ENCODE measurements at regions not wholly inside any gene's neighbourhood (a gene's known extent, or its start where the extent isn't known, plus 50 kb on each side); places are given as distances from the start of the nearest gene placed in this dataset.
"Not testable (repeated sequence)": the region's sequence is repeated elsewhere in the genome, so short reads cannot be mapped to it uniquely, and the experiment has no call there.

- no peak overlapping the region for H3K4me3 Mint-ChIP-seq
- no peaks in the 10 kb centered on the region for H3K4me1 Mint-ChIP-seq
- DNase-seq = no peak
- no peaks in the 10 kb centered on the region for H3K36me3 Mint-ChIP-seq (ENCODE audit: low read depth)
- ChIA-PET CTCF (no interaction called here), POLR2A (no interaction called here)
- H3K9me3 Mint-ChIP-seq = peaks cover 5% of the 10 kb centered on the region
- no peaks in the 10 kb centered on the region for H3K27me3 Mint-ChIP-seq
- no peak overlapping the region for H3K27ac Mint-ChIP-seq
Measured at GRCh38 chr2:6186332-6187151, 494.4 kb downstream of the SOX11 start.

- no peaks in the 10 kb centered on the region for H3K27me3 Mint-ChIP-seq
- H3K36me3 Mint-ChIP-seq (ENCODE audit: low read depth) = no peaks in the 10 kb centered on the region
- H3K4me1 Mint-ChIP-seq = no peaks in the 10 kb centered on the region
- DNase-seq = no peak
- peaks cover 3% of the 10 kb centered on the region for H3K9me3 Mint-ChIP-seq
- ChIA-PET POLR2A (no interaction called here), CTCF (no interaction called here)
- H3K27ac Mint-ChIP-seq = no peak overlapping the region
- no peak overlapping the region for H3K4me3 Mint-ChIP-seq
Measured at GRCh38 chr2:6196449-6196848, 504.3 kb downstream of the SOX11 start.

- H3K4me3 Mint-ChIP-seq; H3K27ac Mint-ChIP-seq; H3K9me3 Mint-ChIP-seq; H3K27me3 Mint-ChIP-seq; H3K4me1 Mint-ChIP-seq; CTCF ChIA-PET; DNase-seq; H3K36me3 Mint-ChIP-seq (ENCODE audit: low read depth); POLR2A ChIA-PET: not testable (repeated sequence)
Measured at GRCh38 chr2:6198370-6198919, 506.3 kb downstream of the SOX11 start.

GRCh38 chr2:6202756-6203155 lies 510.6 kb downstream of the SOX11 start:
- CTCF ChIA-PET = no interaction called here
- Mint-ChIP-seq H3K9me3 (peaks cover 7% of the 10 kb centered on the region), H3K36me3 (ENCODE audit: low read depth) (no peaks in the 10 kb centered on the region), H3K4me1 (no peaks in the 10 kb centered on the region), H3K27me3 (no peaks in the 10 kb centered on the region), H3K27ac (no peak overlapping the region), H3K4me3 (no peak overlapping the region)
- POLR2A ChIA-PET = no interaction called here
- no peak for DNase-seq

- H3K27me3 Mint-ChIP-seq = no peaks in the 10 kb centered on the region
- H3K4me1 Mint-ChIP-seq = no peaks in the 10 kb centered on the region
- ChIA-PET CTCF (no interaction called here), POLR2A (no interaction called here)
- H3K36me3 Mint-ChIP-seq (ENCODE audit: low read depth) = no peaks in the 10 kb centered on the region
- DNase-seq = no peak
- H3K27ac Mint-ChIP-seq = no peak overlapping the region
- no peak overlapping the region for H3K4me3 Mint-ChIP-seq
- H3K9me3 Mint-ChIP-seq = peaks cover 4% of the 10 kb centered on the region
Measured at GRCh38 chr2:6203291-6203959, 511.2 kb downstream of the SOX11 start.

GRCh38 chr2:6206882-6207281 lies 514.7 kb downstream of the SOX11 start:
- no peaks in the 10 kb centered on the region for H3K36me3 Mint-ChIP-seq (ENCODE audit: low read depth)
- peaks cover 4% of the 10 kb centered on the region for H3K9me3 Mint-ChIP-seq
- DNase-seq = no peak
- no peak overlapping the region for H3K4me3 Mint-ChIP-seq
- no peaks in the 10 kb centered on the region for H3K27me3 Mint-ChIP-seq
- ChIA-PET CTCF (no interaction called here), POLR2A (no interaction called here)
- H3K27ac Mint-ChIP-seq = no peak overlapping the region
- no peaks in the 10 kb centered on the region for H3K4me1 Mint-ChIP-seq

GRCh38 chr2:6211236-6211635 lies 519.1 kb downstream of the SOX11 start:
- POLR2A ChIA-PET = no interaction called here
- CTCF ChIA-PET = no interaction called here
- Mint-ChIP-seq H3K4me1 (no peaks in the 10 kb centered on the region), H3K9me3 (peaks cover 2% of the 10 kb centered on the region), H3K36me3 (ENCODE audit: low read depth) (no peaks in the 10 kb centered on the region), H3K27ac (no peak overlapping the region), H3K27me3 (no peaks in the 10 kb centered on the region), H3K4me3 (no peak overlapping the region)
- DNase-seq = no peak

GRCh38 chr2:6212491-6212890 lies 520.3 kb downstream of the SOX11 start:
- ChIA-PET POLR2A (no interaction called here), CTCF (no interaction called here)
- no peak overlapping the region for H3K4me3 Mint-ChIP-seq
- no peaks in the 10 kb centered on the region for H3K9me3 Mint-ChIP-seq
- H3K27me3 Mint-ChIP-seq = no peaks in the 10 kb centered on the region
- DNase-seq = no peak
- H3K4me1 Mint-ChIP-seq = no peaks in the 10 kb centered on the region
- no peak overlapping the region for H3K27ac Mint-ChIP-seq
- no peaks in the 10 kb centered on the region for H3K36me3 Mint-ChIP-seq (ENCODE audit: low read depth)

- no peak overlapping the region for H3K27ac Mint-ChIP-seq
Measured at GRCh38 chr2:6213056-6213780, 521.0 kb downstream of the SOX11 start.

GRCh38 chr2:6214471-6214870 lies 522.3 kb downstream of the SOX11 start:
- Mint-ChIP-seq H3K27ac (no peak overlapping the region), H3K36me3 (ENCODE audit: low read depth) (no peaks in the 10 kb centered on the region), H3K9me3 (peaks cover 3% of the 10 kb centered on the region), H3K4me3 (no peak overlapping the region), H3K27me3 (no peaks in the 10 kb centered on the region), H3K4me1 (no peaks in the 10 kb centered on the region)
- CTCF ChIA-PET = no interaction called here
- no peak for DNase-seq
- POLR2A ChIA-PET = no interaction called here

More at GRCh38 chr2:6213056-6213780, 521.0 kb downstream of the SOX11 start:
- CTCF ChIA-PET = no interaction called here
- no peak for DNase-seq
- H3K9me3 Mint-ChIP-seq = peaks cover 3% of the 10 kb centered on the region
- POLR2A ChIA-PET = no interaction called here
- H3K4me1 Mint-ChIP-seq = no peaks in the 10 kb centered on the region
- H3K36me3 Mint-ChIP-seq (ENCODE audit: low read depth) = no peaks in the 10 kb centered on the region
- H3K27me3 Mint-ChIP-seq = no peaks in the 10 kb centered on the region
- H3K4me3 Mint-ChIP-seq = no peak overlapping the region

GRCh38 chr2:6215053-6215452 lies 522.9 kb downstream of the SOX11 start:
- Mint-ChIP-seq H3K9me3 (peaks cover 3% of the 10 kb centered on the region), H3K27ac (no peak overlapping the region), H3K4me3 (no peak overlapping the region), H3K4me1 (no peaks in the 10 kb centered on the region), H3K27me3 (no peaks in the 10 kb centered on the region), H3K36me3 (ENCODE audit: low read depth) (no peaks in the 10 kb centered on the region)
- ChIA-PET POLR2A (no interaction called here), CTCF (no interaction called here)
- no peak for DNase-seq

- Mint-ChIP-seq H3K4me3 (no peak overlapping the region), H3K27me3 (no peaks in the 10 kb centered on the region), H3K27ac (no peak overlapping the region), H3K9me3 (peaks cover 3% of the 10 kb centered on the region), H3K36me3 (ENCODE audit: low read depth) (no peaks in the 10 kb centered on the region), H3K4me1 (no peaks in the 10 kb centered on the region)
- CTCF ChIA-PET = no interaction called here
- no peak for DNase-seq
- POLR2A ChIA-PET = no interaction called here
Measured at GRCh38 chr2:6216234-6216633, 524.0 kb downstream of the SOX11 start.

- H3K36me3 Mint-ChIP-seq (ENCODE audit: low read depth) = no peaks in the 10 kb centered on the region
- H3K27ac Mint-ChIP-seq = no peak overlapping the region
- no peaks in the 10 kb centered on the region for H3K27me3 Mint-ChIP-seq
- POLR2A ChIA-PET = no interaction called here
- CTCF ChIA-PET = no interaction called here
- no peak overlapping the region for H3K4me3 Mint-ChIP-seq
- DNase-seq = no peak
- H3K4me1 Mint-ChIP-seq = no peaks in the 10 kb centered on the region
- H3K9me3 Mint-ChIP-seq = peaks cover 3% of the 10 kb centered on the region
Measured at GRCh38 chr2:6218926-6219325, 526.7 kb downstream of the SOX11 start.
